Tongue (tissue), 2 donors: ENCODE measurements at regions not wholly inside any gene's neighbourhood (a gene's known extent, or its start where the extent isn't known, plus 50 kb on each side); places are given as distances from the start of the nearest gene placed in this dataset. TPM values are rescaled to one million over a fixed set of nuclear protein-coding genes. Genes with fewer than 3 reads are reported as not detected.
"Not testable (repeated sequence)": the region's sequence is repeated elsewhere in the genome, so short reads cannot be mapped to it uniquely, and the experiment has no call there.

ENCODE experiments used
- DNase-seq: peaks from one replicate; pipeline ENCODE4 v3.0.0-alpha.2; 2015
- small RNA-seq: library from RNA; depleted of rRNA; stranded (forward); fragments of <200 nt; gene quantifications from one replicate; pipeline ENCODE3, GENCODE V24; 2014; ENCODE audit warnings: low replicate concordance

GRCh38 chr1:242613266-242613815 lies 88.8 kb upstream of the PLD5 start:
- no peak for DNase-seq

- DNase-seq: no peak
These were observed 85.7 kb upstream of the PLD5 start for GRCh38 chr1:242610209-242610608.

GRCh38 chr1:242605521-242605920 lies 81.0 kb upstream of the PLD5 start:
- no peak for DNase-seq

GRCh38 chr1:242602001-242602400 lies 77.5 kb upstream of the PLD5 start:
- DNase-seq: no peak

- DNase-seq: not testable (repeated sequence)
These were observed 69.3 kb upstream of the PLD5 start for GRCh38 chr1:242593756-242594155.

- no peak for DNase-seq
These were observed 61.8 kb upstream of the PLD5 start for GRCh38 chr1:242586360-242586680.

GRCh38 chr1:242585616-242586359 lies 61.3 kb upstream of the PLD5 start:
- DNase-seq: no peak

- no peak for DNase-seq
These were observed 58.2 kb upstream of the PLD5 start for GRCh38 chr1:242582669-242583068.

- no peak for DNase-seq
These were observed 55.2 kb upstream of the PLD5 start for GRCh38 chr1:242579528-242580235.

Small RNA genes lying in the stretch of these regions (small RNA-seq; reads per million reads assigned to genes)
- not detected for gene AL603825.1
